HCT116 (cell line): ENCODE measurements at regions not wholly inside any gene's neighbourhood (a gene's known extent, or its start where the extent isn't known, plus 50 kb on each side); places are given as distances from the start of the nearest gene placed in this dataset.

Source experiments
- ATAC-seq: fragments of 200-7000 bp; cut with Tn5 transposase; 2 replicates; pipeline ENCODE4 v1.9.1; 2020; ENCODE audit warnings: mild to moderate bottlenecking, moderate library complexity
- BruUV-seq: library from RNA; stranded (reverse); fragments of 400-500 nt; replicated peaks from 2 replicates; lab custom pipeline; 2021; lab: Mats Ljungman, UMichigan
- CTCF ChIA-PET: fragments of 300-600 bp; sonication (Branson Sonifier 250); formaldehyde crosslinking; loops from one replicate; lab custom pipeline; 2021; ENCODE audit warnings: antibody characterized with exemption; lab: Charles Lee
- POLR2A ChIA-PET: fragments of 300-600, 350-600 bp; sonication (Branson Sonifier 250); formaldehyde crosslinking; loops from one replicate; lab custom pipeline; 2021; ENCODE audit warnings: antibody characterized with exemption; lab: Charles Lee
- RAD21 ChIA-PET, 2 experiments: fragments of 300-600 bp; sonication (Branson Sonifier 250); formaldehyde crosslinking; loops; one replicate each; lab custom pipeline; 2023; ENCODE audit warnings: low total read pairs in 2 of 2; ENCODE audit not compliant: uncharacterized antibody in 2 of 2, unreplicated experiment in 2 of 2, low non-redundant PET in 1 of 2; lab: Charles Lee
- DNase-seq: peaks from one replicate; pipeline ENCODE4 v3.0.0-alpha.2; 2010; ENCODE audit warnings: low read depth, low spot score
- H2AFZ ChIP-seq: fragments of 200-600 bp; shearing (Covaris generic), sonication (generic); 2 replicates; pipeline ENCODE4 v1.6.1; 2017; ENCODE audit warnings: low read depth, mixed run types, mixed read lengths, antibody characterized with exemption, low read length; ENCODE audit not compliant: poor library complexity, severe bottlenecking
- H3K27ac ChIP-seq: 2 replicates; pipeline ENCODE4 v1.5.1; 2012; ENCODE audit warnings: low read depth, low read length
- H3K27me3 ChIP-seq: fragments of 200-600 bp; sonication (generic); 2 replicates; pipeline ENCODE4 v1.6.1; 2016; ENCODE audit warnings: mixed run types, low read length, mixed read lengths; ENCODE audit not compliant: insufficient read depth
- H3K36me3 ChIP-seq, 2 experiments: fragments of 200-500 bp in 1 of 2; fragments of 200-600 bp in 1 of 2; sonication (Bioruptor generic) in 1 of 2; sonication (generic) in 1 of 2; 2 replicates each; pipeline versions ENCODE4 v1.5.1 to v1.6.1; 2014 to 2016; ENCODE audit warnings: low read length in 2 of 2, inconsistent platforms in 1 of 2, mixed read lengths in 1 of 2, mixed run types in 1 of 2; ENCODE audit not compliant: insufficient read depth in 2 of 2, control insufficient read depth in 1 of 2
- H3K4me1 ChIP-seq, 2 experiments: fragments of 200-600 bp in 1 of 2; sonication (generic) in 1 of 2; 2 replicates each; pipeline versions ENCODE4 v1.5.1 to v1.6.1; 2012 to 2017; ENCODE audit warnings: low read length in 2 of 2, inconsistent platforms in 1 of 2, mild to moderate bottlenecking in 1 of 2, mixed read lengths in 1 of 2, mixed run types in 1 of 2, moderate library complexity in 1 of 2; ENCODE audit not compliant: insufficient read depth in 2 of 2, control insufficient read depth in 1 of 2
- H3K4me2 ChIP-seq: fragments of 200-600 bp; sonication (generic); 2 replicates; pipeline ENCODE4 v1.6.1; 2017; ENCODE audit warnings: mixed run types, low read length, mixed read lengths
- H3K4me3 ChIP-seq, 2 experiments: fragments of 200-600 bp in 1 of 2; sonication (generic) in 1 of 2; replicated peaks in 1 of 2; 2 replicates each; pipeline ENCODE4 v1.5.1; 2011 to 2016; ENCODE audit warnings: low read length in 2 of 2, control low read depth in 1 of 2, low read depth in 1 of 2, mild to moderate bottlenecking in 1 of 2, mixed read lengths in 1 of 2, mixed run types in 1 of 2
- H3K79me2 ChIP-seq: fragments of 200-600 bp; sonication (generic); 2 replicates; pipeline ENCODE4 v1.6.1; 2017; ENCODE audit warnings: mild to moderate bottlenecking, mixed run types, low read length, moderate library complexity, mixed read lengths; ENCODE audit not compliant: insufficient read depth
- H3K9ac ChIP-seq: fragments of 200-600 bp; sonication (generic); 2 replicates; pipeline ENCODE4 v1.6.1; 2016; ENCODE audit warnings: low read length, mixed read lengths
- H3K9me2 ChIP-seq: fragments of 200-600 bp; sonication (generic), shearing (Covaris generic); 2 replicates; pipeline ENCODE4 v1.6.1; 2017; ENCODE audit warnings: mixed run types, mild to moderate bottlenecking, moderate library complexity; ENCODE audit not compliant: insufficient read depth
- H3K9me3 ChIP-seq, 2 experiments: fragments of 200-500 bp in 1 of 2; fragments of 200-600 bp in 1 of 2; sonication (Bioruptor generic) in 1 of 2; sonication (generic) in 1 of 2; 2 replicates each; pipeline ENCODE4 v1.6.1; 2014 to 2017; ENCODE audit warnings: low read length in 2 of 2, mixed read lengths in 2 of 2, inconsistent platforms in 1 of 2, low read depth in 1 of 2, mild to moderate bottlenecking in 1 of 2, mixed run types in 1 of 2, moderate library complexity in 1 of 2; ENCODE audit not compliant: control insufficient read depth in 1 of 2, insufficient read depth in 1 of 2
- H4K20me1 ChIP-seq: fragments of 200-600 bp; sonication (generic), shearing (Covaris generic); 2 replicates; pipeline ENCODE4 v1.6.1; 2017; ENCODE audit warnings: mixed run types, mild to moderate bottlenecking, moderate library complexity; ENCODE audit not compliant: insufficient read depth
- ATF3 ChIP-seq: IDR thresholded peaks from 2 replicates; pipeline ENCODE4 v1.6.1; 2012
- CTCF ChIP-seq, 3 experiments: fragments of 200-600 bp in 1 of 3; sonication (generic) in 1 of 3; IDR thresholded peaks in 2 of 3; conservative IDR thresholded peaks in 1 of 3; 2 replicates each; pipeline ENCODE4 v1.5.1; 2012 to 2017; ENCODE audit warnings: low read depth in 2 of 3, low read length in 2 of 3, antibody characterized with exemption in 1 of 3, borderline replicate concordance in 1 of 3, control low read depth in 1 of 3, mild to moderate bottlenecking in 1 of 3, mixed read lengths in 1 of 3, mixed run types in 1 of 3, moderate library complexity in 1 of 3; ENCODE audit not compliant: insufficient read depth in 1 of 3
- EGR1 ChIP-seq: IDR thresholded peaks from 2 replicates; pipeline ENCODE4 v1.6.1; 2012; ENCODE audit warnings: low read depth
- EZH2phosphoT487 ChIP-seq: fragments of 200-600 bp; IDR thresholded peaks from 2 replicates; pipeline ENCODE4 v1.6.1; 2018; ENCODE audit warnings: antibody characterized with exemption, borderline replicate concordance
- MAX ChIP-seq: IDR thresholded peaks from 2 replicates; pipeline ENCODE4 v1.6.1; 2012
- RAD21 ChIP-seq: IDR thresholded peaks from 2 replicates; pipeline ENCODE4 v1.6.1; 2012; ENCODE audit warnings: low read depth, mild to moderate bottlenecking
- REST ChIP-seq: IDR thresholded peaks from 2 replicates; pipeline ENCODE4 v1.6.1; 2012; ENCODE audit warnings: low read depth
- SIN3A ChIP-seq: IDR thresholded peaks from 2 replicates; pipeline ENCODE4 v1.6.1; 2012; ENCODE audit warnings: low read depth
- SP1 ChIP-seq: IDR thresholded peaks from 2 replicates; pipeline ENCODE4 v1.6.1; 2012; ENCODE audit warnings: low read depth
- YY1 ChIP-seq: IDR thresholded peaks from 2 replicates; pipeline ENCODE4 v1.6.1; 2011; ENCODE audit warnings: low read length, low read depth, moderate library complexity, mild to moderate bottlenecking; ENCODE audit not compliant: insufficient replicate concordance; ENCODE audit errors: extremely low read depth
- intact Hi-C: fragments of 100-400 bp; cut with micrococcal nuclease; formaldehyde crosslinking; loops from 2 replicates; pipeline ENCODE4 v1.10.0; 2022

GRCh38 chr3:34238407-34238806 lies 440.0 kb downstream of the PDCD6IP start:
- ChIA-PET POLR2A (no interaction called here), CTCF (no interaction called here), RAD21 (no interaction called here)
- Histone ChIP-seq H2AFZ (no peak overlapping the region), H3K36me3 (no peaks in the 10 kb centered on the region), H3K9me3 (no peaks in the 10 kb centered on the region), H4K20me1 (no peaks in the 10 kb centered on the region), H3K4me1 (no peaks in the 10 kb centered on the region), H3K4me3 (no peak overlapping the region), H3K27me3 (0 out of 2 replicates have a peak, but pooled peaks cover 9% of the 10 kb centered on the region), H3K9me2 (no peaks in the 10 kb centered on the region), H3K4me2 (no peak overlapping the region), H3K79me2 (no peaks in the 10 kb centered on the region), H3K27ac (no peak overlapping the region), H3K9ac (no peak overlapping the region)
- intact Hi-C loops, result no loop called here
- no peak for DNase-seq
- TF ChIP-seq EGR1 (no peak), EZH2phosphoT487 (no peak), MAX (no peak), REST (no peak), SIN3A (no peak), ATF3 (no peak), CTCF (IDR thresholded peaks at IDR 0.05 in 2 of 3, conservative IDR thresholded peaks at IDR 0.05 in 1 of 3; ENCODE audit: borderline replicate concordance in 1 of 3, insufficient read depth in 1 of 3, low read depth in 2 of 3, low read length in 2 of 3) (no peak), SP1 (no peak), RAD21 (no peak), YY1 (no peak)
- ATAC-seq, result no peak
- BruUV-seq, result no TSS peak
